K562 (cell line): ENCODE measurements at regions not wholly inside any gene's neighbourhood (a gene's known extent, or its start where the extent isn't known, plus 50 kb on each side); places are given as distances from the start of the nearest gene placed in this dataset.

ENCODE experiments used
- RCOR1 ChIP-seq, 2 experiments: IDR thresholded peaks; 2 replicates each; pipeline ENCODE4 v1.6.1; 2012; ENCODE audit warnings: low read depth in 2 of 2, low read length in 2 of 2, borderline replicate concordance in 1 of 2, improper control_type of control experiment in 1 of 2
- TF ChIP-seq, protein P1 (sequence below): fragments of 450-650 bp; IDR thresholded peaks from 2 replicates; pipeline ENCODE4 v1.6.1; 2018; ENCODE audit not compliant: partially characterized antibody

DNA sequence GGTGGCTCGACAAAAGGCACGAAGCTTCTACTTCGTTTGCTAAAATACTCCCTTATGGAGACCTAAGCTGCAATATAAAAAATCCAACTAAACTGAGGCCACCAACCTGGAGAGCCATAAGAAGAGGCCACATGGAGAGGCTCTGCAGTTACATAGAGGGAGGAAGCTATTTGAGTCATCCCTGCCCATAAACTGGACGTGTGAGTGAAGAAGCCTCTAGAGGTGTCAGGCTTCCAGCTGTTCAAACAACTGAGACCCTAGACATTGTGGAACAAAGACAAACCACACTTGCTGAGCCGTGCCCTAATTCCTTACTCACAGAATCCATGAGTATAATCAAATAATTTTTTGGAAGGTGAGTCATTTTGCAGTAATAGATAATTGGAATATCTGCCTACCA, 50.2 kb upstream of the GMNC start (continued):
- TF ChIP-seq, protein P1, sequence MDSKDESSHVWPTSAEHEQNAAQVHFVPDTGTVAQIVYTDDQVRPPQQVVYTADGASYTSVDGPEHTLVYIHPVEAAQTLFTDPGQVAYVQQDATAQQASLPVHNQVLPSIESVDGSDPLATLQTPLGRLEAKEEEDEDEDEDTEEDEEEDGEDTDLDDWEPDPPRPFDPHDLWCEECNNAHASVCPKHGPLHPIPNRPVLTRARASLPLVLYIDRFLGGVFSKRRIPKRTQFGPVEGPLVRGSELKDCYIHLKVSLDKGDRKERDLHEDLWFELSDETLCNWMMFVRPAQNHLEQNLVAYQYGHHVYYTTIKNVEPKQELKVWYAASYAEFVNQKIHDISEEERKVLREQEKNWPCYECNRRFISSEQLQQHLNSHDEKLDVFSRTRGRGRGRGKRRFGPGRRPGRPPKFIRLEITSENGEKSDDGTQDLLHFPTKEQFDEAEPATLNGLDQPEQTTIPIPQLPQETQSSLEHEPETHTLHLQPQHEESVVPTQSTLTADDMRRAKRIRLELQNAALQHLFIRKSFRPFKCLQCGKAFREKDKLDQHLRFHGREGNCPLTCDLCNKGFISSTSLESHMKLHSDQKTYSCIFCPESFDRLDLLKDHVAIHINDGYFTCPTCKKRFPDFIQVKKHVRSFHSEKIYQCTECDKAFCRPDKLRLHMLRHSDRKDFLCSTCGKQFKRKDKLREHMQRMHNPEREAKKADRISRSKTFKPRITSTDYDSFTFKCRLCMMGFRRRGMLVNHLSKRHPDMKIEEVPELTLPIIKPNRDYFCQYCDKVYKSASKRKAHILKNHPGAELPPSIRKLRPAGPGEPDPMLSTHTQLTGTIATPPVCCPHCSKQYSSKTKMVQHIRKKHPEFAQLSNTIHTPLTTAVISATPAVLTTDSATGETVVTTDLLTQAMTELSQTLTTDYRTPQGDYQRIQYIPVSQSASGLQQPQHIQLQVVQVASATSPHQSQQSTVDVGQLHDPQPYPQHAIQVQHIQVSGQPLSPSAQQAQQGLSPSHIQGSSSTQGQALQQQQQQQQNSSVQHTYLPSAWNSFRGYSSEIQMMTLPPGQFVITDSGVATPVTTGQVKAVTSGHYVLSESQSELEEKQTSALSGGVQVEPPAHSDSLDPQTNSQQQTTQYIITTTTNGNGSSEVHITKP: no peak
- TF ChIP-seq RCOR1 (IDR thresholded peaks at IDR 0.05; ENCODE audit: borderline replicate concordance in 1 of 2, low read depth in 2 of 2, low read length in 2 of 2): no peak
